ENCODE measurements at regions not wholly inside any gene's neighbourhood (a gene's known extent, or its start where the extent isn't known, plus 50 kb on each side); places are given as distances from the start of the nearest gene placed in this dataset.

DNA sequence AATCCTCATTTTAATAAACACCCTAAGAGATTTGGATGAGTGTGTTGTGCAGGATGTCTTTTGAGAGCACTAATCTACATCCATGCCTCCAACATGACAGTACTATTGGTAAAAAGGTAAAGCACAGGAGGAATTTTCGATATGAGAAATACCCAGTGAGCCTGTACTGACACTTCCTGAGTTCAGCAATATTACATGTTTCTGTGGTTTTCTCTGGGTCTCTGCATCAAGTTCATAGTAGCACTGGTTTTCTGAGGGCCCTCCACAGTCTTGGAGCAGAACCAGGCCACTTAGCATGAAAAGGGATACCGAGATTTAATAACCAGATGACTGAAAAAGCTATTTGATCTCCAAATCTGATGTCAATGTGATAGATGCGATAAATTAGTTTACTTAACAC, 524.1 kb downstream of the TMEM38B start:
- 87% methylated on average over 3 of the region's 3 CpGs for WGBS
- Histone ChIP-seq H3K27ac (ENCODE audit: low read depth in 1 of 2, low read length in 2 of 2) (no peak overlapping the region), H3K4me3 (ENCODE audit: low read depth in 1 of 3, low read length in 3 of 3) (no peak overlapping the region), H3K36me3 (ENCODE audit: control insufficient read depth in 4 of 4, insufficient read depth in 3 of 4, low read depth in 1 of 4, low read length in 3 of 4) (no peaks in the 10 kb centered on the region), H3K27me3 (ENCODE audit: control insufficient read depth in 4 of 4, insufficient read depth in 4 of 4, low read length in 3 of 4) (no peaks in the 10 kb centered on the region), H3K4me1 (ENCODE audit: control insufficient read depth in 4 of 4, insufficient read depth in 4 of 4, low read length in 3 of 4) (no peaks in the 10 kb centered on the region), H3K9ac (ENCODE audit: low read depth in 1 of 2, low read length in 2 of 2) (no peak overlapping the region), H3K9me3 (ENCODE audit: control insufficient read depth in 4 of 4, low read length in 3 of 4) (no peaks in the 10 kb centered on the region)
- DNase-seq (ENCODE audit: low spot score), result no peak
- TF ChIP-seq SP1 (IDR thresholded peaks at IDR 0.05) (no peak), EGR1 (IDR thresholded peaks at IDR 0.05; ENCODE audit: low read depth in 2 of 2) (no peak), YY1 (IDR thresholded peaks at IDR 0.05) (no peak), RXRA (IDR thresholded peaks at IDR 0.05) (no peak), JUND (IDR thresholded peaks at IDR 0.05) (no peak), FOXA2 (IDR thresholded peaks at IDR 0.05) (no peak), TAF1 (conservative IDR thresholded peaks at IDR 0.05) (no peak), REST (IDR thresholded peaks at IDR 0.05) (no peak), HNF4G (IDR thresholded peaks at IDR 0.05) (no peak), HNF4A (conservative IDR thresholded peaks at IDR 0.05) (no peak), FOXA1 (IDR thresholded peaks at IDR 0.05) (no peak), ZBTB33 (IDR thresholded peaks at IDR 0.05) (no peak), ATF3 (IDR thresholded peaks at IDR 0.05) (no peak), NR2F2 (IDR thresholded peaks at IDR 0.05) (no peak), RAD21 (IDR thresholded peaks at IDR 0.05) (no peak), GABPA (IDR thresholded peaks at IDR 0.05 in 1 of 2, conservative IDR thresholded peaks at IDR 0.05 in 1 of 2) (no peak)
- TF ChIP-seq, protein P1, sequence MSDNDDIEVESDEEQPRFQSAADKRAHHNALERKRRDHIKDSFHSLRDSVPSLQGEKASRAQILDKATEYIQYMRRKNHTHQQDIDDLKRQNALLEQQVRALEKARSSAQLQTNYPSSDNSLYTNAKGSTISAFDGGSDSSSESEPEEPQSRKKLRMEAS (IDR thresholded peaks at IDR 0.05), result no peak
- TF ChIP-seq, protein P2, sequence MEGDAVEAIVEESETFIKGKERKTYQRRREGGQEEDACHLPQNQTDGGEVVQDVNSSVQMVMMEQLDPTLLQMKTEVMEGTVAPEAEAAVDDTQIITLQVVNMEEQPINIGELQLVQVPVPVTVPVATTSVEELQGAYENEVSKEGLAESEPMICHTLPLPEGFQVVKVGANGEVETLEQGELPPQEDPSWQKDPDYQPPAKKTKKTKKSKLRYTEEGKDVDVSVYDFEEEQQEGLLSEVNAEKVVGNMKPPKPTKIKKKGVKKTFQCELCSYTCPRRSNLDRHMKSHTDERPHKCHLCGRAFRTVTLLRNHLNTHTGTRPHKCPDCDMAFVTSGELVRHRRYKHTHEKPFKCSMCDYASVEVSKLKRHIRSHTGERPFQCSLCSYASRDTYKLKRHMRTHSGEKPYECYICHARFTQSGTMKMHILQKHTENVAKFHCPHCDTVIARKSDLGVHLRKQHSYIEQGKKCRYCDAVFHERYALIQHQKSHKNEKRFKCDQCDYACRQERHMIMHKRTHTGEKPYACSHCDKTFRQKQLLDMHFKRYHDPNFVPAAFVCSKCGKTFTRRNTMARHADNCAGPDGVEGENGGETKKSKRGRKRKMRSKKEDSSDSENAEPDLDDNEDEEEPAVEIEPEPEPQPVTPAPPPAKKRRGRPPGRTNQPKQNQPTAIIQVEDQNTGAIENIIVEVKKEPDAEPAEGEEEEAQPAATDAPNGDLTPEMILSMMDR (IDR thresholded peaks at IDR 0.05; ENCODE audit: low read depth, low read length, missing input control), result no peak

Data from liver (tissue), 8 donors.